H1 (cell line): ENCODE measurements at regions not wholly inside any gene's neighbourhood (a gene's known extent, or its start where the extent isn't known, plus 50 kb on each side); places are given as distances from the start of the nearest gene placed in this dataset.

ENCODE experiments used
- CTCF ChIA-PET: fragments of 300-600 bp; sonication (Branson Sonifier 250); formaldehyde crosslinking; loops from one replicate; lab custom pipeline; 2021; ENCODE audit not compliant: partially characterized antibody; lab: Charles Lee
- POLR2A ChIA-PET: fragments of 300-600 bp; sonication (Branson Sonifier 250); formaldehyde crosslinking; loops from one replicate; lab custom pipeline; 2021; ENCODE audit warnings: inconsistent platforms; ENCODE audit not compliant: partially characterized antibody; lab: Charles Lee
- DNase-seq, 2 experiments: peaks; one replicate each; pipeline versions ENCODE4 v3.0.0 to v3.0.0-alpha.2; 2010 to 2022; ENCODE audit warnings: low spot score in 2 of 2, low read depth in 1 of 2, mixed read lengths in 1 of 2
- FAIRE-seq: peaks from 2 replicates; lab custom pipeline; 2011; peaks lifted over from hg19 to GRCh38; lab: Jason Lieb, UNC
- H2AFZ ChIP-seq: 2 replicates; pipeline ENCODE4 v1.8.1; 2012; ENCODE audit warnings: low read length, inconsistent platforms
- H2AK5ac ChIP-seq: 2 replicates; pipeline ENCODE4 v1.6.1; 2013; ENCODE audit warnings: low read depth, low read length
- H2BK120ac ChIP-seq: replicated peaks from 2 replicates; pipeline ENCODE3; 2013; ENCODE audit warnings: low read depth, low read length, inconsistent platforms
- H2BK12ac ChIP-seq: 2 replicates; pipeline ENCODE4 v1.6.1; 2013; ENCODE audit warnings: low read depth, low read length
- H2BK15ac ChIP-seq: 2 replicates; pipeline ENCODE4 v1.6.1; 2013; ENCODE audit warnings: low read length
- H2BK20ac ChIP-seq: 2 replicates; pipeline ENCODE4 v1.6.1; 2013; ENCODE audit warnings: low read length
- H2BK5ac ChIP-seq: 2 replicates; pipeline ENCODE4 v1.6.1; 2013; ENCODE audit warnings: low read depth, low read length
- H3K14ac ChIP-seq: 2 replicates; pipeline ENCODE4 v1.6.1; 2013; ENCODE audit warnings: inconsistent platforms; ENCODE audit not compliant: insufficient read length
- H3K18ac ChIP-seq: 2 replicates; pipeline ENCODE4 v1.6.1; 2013; ENCODE audit warnings: low read length; ENCODE audit errors: extremely low read depth
- H3K23ac ChIP-seq: 2 replicates; pipeline ENCODE4 v1.6.1; 2013; ENCODE audit warnings: inconsistent platforms; ENCODE audit not compliant: insufficient read length
- H3K23me2 ChIP-seq: 2 replicates; pipeline ENCODE4 v1.6.1; 2013; ENCODE audit warnings: low read depth, low read length
- H3K27ac ChIP-seq: 2 replicates; pipeline ENCODE4 v1.6.1; 2011; ENCODE audit warnings: low read depth, low read length, inconsistent platforms
- H3K27me3 ChIP-seq, 4 experiments: replicated peaks in 1 of 4; 1 replicate in 1 of 4; 2 replicates in 3 of 4; pipeline versions ENCODE4 v1.6.1 to v1.8.1; 2011 to 2013; ENCODE audit warnings: low read length in 3 of 4, mild to moderate bottlenecking in 3 of 4, inconsistent platforms in 2 of 4, mixed read lengths in 2 of 4, moderate library complexity in 1 of 4; ENCODE audit not compliant: control insufficient read depth in 3 of 4, insufficient read depth in 3 of 4; ENCODE audit errors: extremely low read depth in 1 of 4
- H3K36me3 ChIP-seq, 4 experiments: 2 replicates each; pipeline versions ENCODE4 v1.6.1 to v1.8.1; 2011 to 2013; ENCODE audit warnings: mild to moderate bottlenecking in 4 of 4, low read length in 3 of 4, moderate library complexity in 2 of 4, control low read depth in 1 of 4, inconsistent platforms in 1 of 4; ENCODE audit not compliant: insufficient read depth in 4 of 4, control insufficient read depth in 2 of 4
- H3K4ac ChIP-seq: replicated peaks from 2 replicates; pipeline ENCODE3; 2013; ENCODE audit warnings: low read length, low read depth, mixed read lengths, inconsistent platforms; ENCODE audit not compliant: insufficient read length
- H3K4me1 ChIP-seq, 4 experiments: replicated peaks in 1 of 4; 1 replicate in 1 of 4; 2 replicates in 3 of 4; pipeline versions ENCODE4 v1.6.1 to v1.8.1; 2011 to 2013; ENCODE audit warnings: low read length in 3 of 4, inconsistent platforms in 2 of 4, mixed read lengths in 1 of 4; ENCODE audit not compliant: insufficient read depth in 4 of 4, control insufficient read depth in 3 of 4
- H3K4me2 ChIP-seq, 2 experiments: 2 replicates each; pipeline versions ENCODE4 v1.6.1 to v1.8.1; 2011 to 2013; ENCODE audit warnings: low read depth in 2 of 2, low read length in 2 of 2, control low read depth in 1 of 2, inconsistent platforms in 1 of 2, mild to moderate bottlenecking in 1 of 2; ENCODE audit not compliant: insufficient read depth in 1 of 2
- H3K4me3 ChIP-seq, 4 experiments: fragments of 200-600, 300-600 bp in 1 of 4; sonication (generic), shearing (Covaris generic), sonication (Bioruptor Twin) in 1 of 4; 2 replicates each; pipeline versions ENCODE4 v1.5.1 to v1.8.1; 2011 to 2016; ENCODE audit warnings: low read length in 4 of 4, low read depth in 3 of 4, control low read depth in 2 of 4, inconsistent platforms in 2 of 4, mild to moderate bottlenecking in 2 of 4, mixed read lengths in 1 of 4, moderate library complexity in 1 of 4; ENCODE audit not compliant: insufficient read depth in 2 of 4; ENCODE audit errors: extremely low read depth in 1 of 4
- H3K56ac ChIP-seq: replicated peaks from 2 replicates; pipeline ENCODE3; 2013; ENCODE audit warnings: low read depth, mild to moderate bottlenecking, mixed read lengths, low read length, inconsistent platforms; ENCODE audit not compliant: insufficient read length
- H3K79me1 ChIP-seq: 2 replicates; pipeline ENCODE4 v1.6.1; 2013; ENCODE audit warnings: low read depth, low read length, control low read depth
- H3K79me2 ChIP-seq, 2 experiments: 2 replicates each; pipeline versions ENCODE4 v1.6.1 to v1.8.1; 2012 to 2013; ENCODE audit warnings: low read length in 2 of 2, mild to moderate bottlenecking in 2 of 2, inconsistent platforms in 1 of 2; ENCODE audit not compliant: insufficient read depth in 2 of 2, control insufficient read depth in 1 of 2
- H3K9ac ChIP-seq, 4 experiments: replicated peaks in 1 of 4; 1 replicate in 1 of 4; 2 replicates in 3 of 4; pipeline versions ENCODE4 v1.6.1 to v1.8.1; 2011 to 2013; ENCODE audit warnings: low read depth in 3 of 4, low read length in 3 of 4, control low read depth in 2 of 4, mild to moderate bottlenecking in 2 of 4, moderate library complexity in 2 of 4, inconsistent platforms in 1 of 4; ENCODE audit errors: extremely low read depth in 1 of 4
- H3K9me3 ChIP-seq, 2 experiments: 2 replicates each; pipeline versions ENCODE4 v1.6.1 to v1.8.1; 2012 to 2013; ENCODE audit warnings: mild to moderate bottlenecking in 2 of 2, moderate library complexity in 2 of 2, control low read depth in 1 of 2, inconsistent platforms in 1 of 2, low read depth in 1 of 2, low read length in 1 of 2, mixed read lengths in 1 of 2; ENCODE audit not compliant: insufficient read depth in 2 of 2
- H4K20me1 ChIP-seq, 2 experiments: replicated peaks in 1 of 2; 2 replicates each; pipeline versions ENCODE3 to v1.8.1; 2011 to 2013; ENCODE audit warnings: inconsistent platforms in 2 of 2, low read length in 2 of 2, mild to moderate bottlenecking in 1 of 2; ENCODE audit not compliant: insufficient read depth in 2 of 2, control insufficient read depth in 1 of 2
- H4K5ac ChIP-seq: 2 replicates; pipeline ENCODE4 v1.6.1; 2013; ENCODE audit warnings: low read length, low read depth, mixed read lengths, inconsistent platforms; ENCODE audit not compliant: insufficient read length
- H4K8ac ChIP-seq: 2 replicates; pipeline ENCODE4 v1.8.0; 2013; ENCODE audit warnings: mild to moderate bottlenecking, moderate library complexity, low read length, inconsistent platforms; ENCODE audit not compliant: insufficient read depth; ENCODE audit errors: extremely low read depth
- H4K91ac ChIP-seq: replicated peaks from 2 replicates; pipeline ENCODE3; 2013; ENCODE audit warnings: low read length, mixed read lengths, inconsistent platforms; ENCODE audit not compliant: insufficient read length
- CBX8 ChIP-seq: fragments of 300-800, 300-1000 bp; sonication (generic); IDR thresholded peaks from 2 replicates; pipeline ENCODE4 v1.7.1; 2016; ENCODE audit warnings: low read depth, low read length, borderline replicate concordance
- CHD1 ChIP-seq: IDR thresholded peaks from 2 replicates; pipeline ENCODE4 v1.6.1; 2012; ENCODE audit warnings: low read depth, low read length, improper control_type of control experiment
- EZH2 ChIP-seq: fragments of 200-600 bp; sonication (generic); IDR thresholded peaks from 2 replicates; pipeline ENCODE4 v1.7.1; 2012; ENCODE audit warnings: low read depth, mild to moderate bottlenecking, moderate library complexity, low read length, inconsistent platforms; ENCODE audit not compliant: severe bottlenecking
- GABPA ChIP-seq: IDR thresholded peaks from 2 replicates; pipeline ENCODE4 v1.6.1; 2011; ENCODE audit warnings: mild to moderate bottlenecking, low read length, moderate library complexity, borderline replicate concordance; ENCODE audit not compliant: insufficient read depth
- JUN ChIP-seq: IDR thresholded peaks from 2 replicates; pipeline ENCODE4 v1.6.1; 2011; ENCODE audit warnings: low read depth, mild to moderate bottlenecking, improper control_type of control experiment, low read length
- JUND ChIP-seq: IDR thresholded peaks from 2 replicates; pipeline ENCODE4 v1.6.1; 2011; ENCODE audit warnings: mild to moderate bottlenecking, improper control_type of control experiment, low read length
- MAFK ChIP-seq: IDR thresholded peaks from 2 replicates; pipeline ENCODE4 v1.6.1; 2012; ENCODE audit warnings: low read depth, mild to moderate bottlenecking, improper control_type of control experiment, low read length
- PHF8 ChIP-seq: fragments of 200-600 bp; sonication (generic); conservative IDR thresholded peaks from 2 replicates; pipeline ENCODE4 v1.7.1; 2012; ENCODE audit warnings: low read depth, mild to moderate bottlenecking, inconsistent platforms, low read length, moderate library complexity
- RFX5 ChIP-seq: IDR thresholded peaks from 2 replicates; pipeline ENCODE4 v1.6.1; 2011; ENCODE audit warnings: low read depth, low read length, improper control_type of control experiment, borderline replicate concordance
- RXRA ChIP-seq: IDR thresholded peaks from 2 replicates; pipeline ENCODE4 v1.6.1; 2011; ENCODE audit warnings: low read depth, mild to moderate bottlenecking, low read length, moderate library complexity; ENCODE audit not compliant: insufficient read depth
- TAF7 ChIP-seq: optimal IDR thresholded peaks from 2 replicates; pipeline ENCODE3; 2011; ENCODE audit warnings: low read depth, mild to moderate bottlenecking, inconsistent platforms, low read length, moderate library complexity, borderline replicate concordance
- WGBS, 2 experiments: shearing (Covaris generic) in 1 of 2; methylation state at CpG; one replicate each; pipeline versions ENCODE4 v1.1.6 to v1.1.7; 2013 to 2015; ENCODE audit warnings: low lambda C conversion rate in 2 of 2, mixed read lengths in 2 of 2, inconsistent platforms in 1 of 2, low coverage in 1 of 2, missing lambda C conversion rate in 1 of 2; ENCODE audit not compliant: insufficient replicate concordance in 2 of 2, insufficient coverage in 1 of 2, insufficient read length in 1 of 2; ENCODE audit errors: extremely low coverage in 1 of 2, missing lambda C conversion rate in 1 of 2; 5-methylcytosine and 5-hydroxymethylcytosine counted together
- TF ChIP-seq, protein P1 (sequence below): IDR thresholded peaks from 2 replicates; pipeline ENCODE4 v1.6.1; 2012; ENCODE audit warnings: low read length, inconsistent platforms
- TF ChIP-seq, protein P2 (sequence below): IDR thresholded peaks from 2 replicates; pipeline ENCODE4 v1.6.1; 2012; ENCODE audit warnings: inconsistent platforms

- 82% methylated on average over 1 of the region's 1 CpG; no CpG with 5 or more reads in 1 of the 2 experiments for WGBS, 2 experiments
- H3K4me2 ChIP-seq: no peak overlapping the region
- H3K36me3 ChIP-seq: no peaks in the 10 kb centered on the region
- H3K27ac ChIP-seq: no peak overlapping the region
- no peak overlapping the region for H3K4me3 ChIP-seq
- H3K4ac ChIP-seq: no peak overlapping the region
- H3K14ac ChIP-seq: no peak overlapping the region
- no peaks in the 10 kb centered on the region for H4K20me1 ChIP-seq
- CTCF ChIA-PET: interaction anchor here (1.0 to 1.6 kb wide), 2 partner anchors 22 to 62 kb away, joined by 3 read pairs; no protein-coding TSS in a partner anchor
- H3K18ac ChIP-seq: no peak overlapping the region
- no peak overlapping the region for H3K9ac ChIP-seq
- no peak overlapping the region for H4K5ac ChIP-seq
- no peak overlapping the region for H4K91ac ChIP-seq
- H3K9me3 ChIP-seq: peaks cover 3 to 5% of the 10 kb centered on the region in 2 experiments; a peak in 3 of 4 replicates
- no peaks in the 10 kb centered on the region for H3K4me1 ChIP-seq
- H4K8ac ChIP-seq: no peak overlapping the region
- no peak for FAIRE-seq
- H3K23ac ChIP-seq: no peak overlapping the region
- H3K23me2 ChIP-seq: no peaks in the 10 kb centered on the region; the same call in 1 of the 2 replicates
- no peaks in the 10 kb centered on the region for H3K79me1 ChIP-seq
- no peak overlapping the region for H2AK5ac ChIP-seq
- no peaks in the 10 kb centered on the region for H3K79me2 ChIP-seq
- no peak overlapping the region for H2BK120ac ChIP-seq
- no peak overlapping the region for H2BK5ac ChIP-seq
- H2BK15ac ChIP-seq: no peak overlapping the region
- no peak overlapping the region for H2BK12ac ChIP-seq
- POLR2A ChIA-PET: no interaction called here
- DNase-seq: no peak
- H2BK20ac ChIP-seq: no peak overlapping the region
- H3K56ac ChIP-seq: no peak overlapping the region
- no peaks in the 10 kb centered on the region for H3K27me3 ChIP-seq
- H2AFZ ChIP-seq: no peak overlapping the region
- TF ChIP-seq EZH2 (no peak), PHF8 (no peak), TAF7 (no peak), RFX5 (no peak), JUN (no peak), GABPA (no peak), CBX8 (no peak), CHD1 (no peak), MAFK (no peak), JUND (no peak), RXRA (no peak)
- TF ChIP-seq, protein P1, sequence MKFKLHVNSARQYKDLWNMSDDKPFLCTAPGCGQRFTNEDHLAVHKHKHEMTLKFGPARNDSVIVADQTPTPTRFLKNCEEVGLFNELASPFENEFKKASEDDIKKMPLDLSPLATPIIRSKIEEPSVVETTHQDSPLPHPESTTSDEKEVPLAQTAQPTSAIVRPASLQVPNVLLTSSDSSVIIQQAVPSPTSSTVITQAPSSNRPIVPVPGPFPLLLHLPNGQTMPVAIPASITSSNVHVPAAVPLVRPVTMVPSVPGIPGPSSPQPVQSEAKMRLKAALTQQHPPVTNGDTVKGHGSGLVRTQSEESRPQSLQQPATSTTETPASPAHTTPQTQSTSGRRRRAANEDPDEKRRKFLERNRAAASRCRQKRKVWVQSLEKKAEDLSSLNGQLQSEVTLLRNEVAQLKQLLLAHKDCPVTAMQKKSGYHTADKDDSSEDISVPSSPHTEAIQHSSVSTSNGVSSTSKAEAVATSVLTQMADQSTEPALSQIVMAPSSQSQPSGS: no peak
- TF ChIP-seq, protein P2, sequence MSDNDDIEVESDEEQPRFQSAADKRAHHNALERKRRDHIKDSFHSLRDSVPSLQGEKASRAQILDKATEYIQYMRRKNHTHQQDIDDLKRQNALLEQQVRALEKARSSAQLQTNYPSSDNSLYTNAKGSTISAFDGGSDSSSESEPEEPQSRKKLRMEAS: no peak
Observed at GRCh38 chr14:25349269-25349668, 299.3 kb upstream of the STXBP6 start.
